Neuronal stem cell (in vitro differentiated cells): ENCODE measurements at regions not wholly inside any gene's neighbourhood (a gene's known extent, or its start where the extent isn't known, plus 50 kb on each side); places are given as distances from the start of the nearest gene placed in this dataset.

Experiments used
- DNase-seq: peaks from one replicate; pipeline ENCODE4 v3.0.0-alpha.2; 2013; ENCODE audit warnings: low spot score
- H2AFZ ChIP-seq: one replicate; pipeline ENCODE4 v1.6.1; 2013; ENCODE audit warnings: mild to moderate bottlenecking, low read length, inconsistent platforms
- H2AK5ac ChIP-seq: 2 replicates; pipeline ENCODE4 v1.6.1; 2013; ENCODE audit warnings: low read depth, mild to moderate bottlenecking, inconsistent platforms, low read length, moderate library complexity, mixed read lengths
- H2BK120ac ChIP-seq: 2 replicates; pipeline ENCODE4 v1.6.1; 2013; ENCODE audit warnings: low read depth, mild to moderate bottlenecking, inconsistent platforms, low read length, moderate library complexity, mixed read lengths
- H2BK12ac ChIP-seq: one replicate; pipeline ENCODE4 v1.6.1; 2013; ENCODE audit warnings: low read length, inconsistent platforms
- H2BK15ac ChIP-seq: 2 replicates; pipeline ENCODE4 v1.6.1; 2013; ENCODE audit warnings: mild to moderate bottlenecking, low read length, inconsistent platforms, mixed read lengths
- H2BK5ac ChIP-seq: one replicate; pipeline ENCODE4 v1.6.1; 2013; ENCODE audit warnings: inconsistent platforms, mild to moderate bottlenecking, low read length, moderate library complexity
- H3K14ac ChIP-seq: one replicate; pipeline ENCODE4 v1.6.1; 2013; ENCODE audit warnings: low read length, inconsistent platforms
- H3K18ac ChIP-seq: 2 replicates; pipeline ENCODE4 v1.6.1; 2013; ENCODE audit warnings: low read length, inconsistent platforms
- H3K23ac ChIP-seq: 2 replicates; pipeline ENCODE4 v1.6.1; 2013; ENCODE audit warnings: low read depth, mild to moderate bottlenecking, mixed read lengths, low read length, inconsistent platforms; ENCODE audit not compliant: poor library complexity
- H3K27ac ChIP-seq: replicated peaks from 3 replicates; pipeline ENCODE4 v1.5.1; 2013; ENCODE audit warnings: low read length, inconsistent platforms
- H3K27me3 ChIP-seq, 3 experiments: 2 replicates each; pipeline ENCODE4 v1.6.1; 2013; ENCODE audit warnings: low read length in 3 of 3, mild to moderate bottlenecking in 2 of 3, inconsistent platforms in 1 of 3, low read depth in 1 of 3, mixed read lengths in 1 of 3, moderate library complexity in 1 of 3; ENCODE audit not compliant: control insufficient read depth in 3 of 3, insufficient read depth in 3 of 3
- H3K36me3 ChIP-seq, 2 donors: replicated peaks in 1 of 2; 2 replicates each; pipeline ENCODE4 v1.6.1; 2013; ENCODE audit warnings: low read length in 2 of 2; ENCODE audit not compliant: control insufficient read depth in 2 of 2, insufficient read depth in 2 of 2
- H3K4ac ChIP-seq: 2 replicates; pipeline ENCODE4 v1.6.1; 2013; ENCODE audit warnings: inconsistent platforms, mild to moderate bottlenecking, low read length, moderate library complexity
- H3K4me1 ChIP-seq, 2 donors: 1 replicate in 1 of 2; 2 replicates in 1 of 2; pipeline ENCODE4 v1.6.1; 2013; ENCODE audit warnings: low read length in 2 of 2, low read depth in 1 of 2; ENCODE audit not compliant: control insufficient read depth in 2 of 2, insufficient read depth in 1 of 2
- H3K4me2 ChIP-seq: one replicate; pipeline ENCODE4 v1.6.1; 2013; ENCODE audit warnings: mild to moderate bottlenecking, low read length, inconsistent platforms; ENCODE audit not compliant: insufficient read depth, poor library complexity, severe bottlenecking
- H3K4me3 ChIP-seq, 2 donors: 2 replicates each; pipeline ENCODE4 v1.5.1; 2013; ENCODE audit warnings: low read length in 2 of 2, mild to moderate bottlenecking in 2 of 2, inconsistent platforms in 1 of 2, moderate library complexity in 1 of 2
- H3K79me1 ChIP-seq: one replicate; pipeline ENCODE4 v1.6.1; 2013; ENCODE audit warnings: low read depth, mild to moderate bottlenecking, inconsistent platforms, low read length, moderate library complexity
- H3K9ac ChIP-seq: one replicate; pipeline ENCODE4 v1.6.1; 2013; ENCODE audit warnings: mild to moderate bottlenecking, low read depth, low read length, inconsistent platforms; ENCODE audit not compliant: poor library complexity
- H3K9me3 ChIP-seq, 2 donors: replicated peaks in 1 of 2; 2 replicates each; pipeline versions ENCODE3 to v1.6.1; 2013; ENCODE audit warnings: low read length in 2 of 2, mild to moderate bottlenecking in 2 of 2, inconsistent platforms in 1 of 2, low read depth in 1 of 2, mixed read lengths in 1 of 2, moderate library complexity in 1 of 2; ENCODE audit not compliant: control insufficient read depth in 2 of 2, insufficient read depth in 1 of 2
- H4K8ac ChIP-seq: one replicate; pipeline ENCODE4 v1.6.1; 2013; ENCODE audit warnings: low read depth, mild to moderate bottlenecking, inconsistent platforms, low read length, moderate library complexity
- H4K91ac ChIP-seq: one replicate; pipeline ENCODE4 v1.6.1; 2013; ENCODE audit warnings: low read length, low read depth, mild to moderate bottlenecking, inconsistent platforms; ENCODE audit not compliant: poor library complexity
- WGBS, 2 donors: extraction: QIAGEN DNeasy Blood & Tissue Kit; methylation state at CpG; one replicate each; pipeline ENCODE4 v1.1.7; 2013; ENCODE audit warnings: missing lambda C conversion rate in 2 of 2, mixed read lengths in 1 of 2; ENCODE audit not compliant: insufficient read length in 2 of 2, insufficient replicate concordance in 1 of 2; ENCODE audit errors: extremely low coverage in 2 of 2; 5-methylcytosine and 5-hydroxymethylcytosine counted together

GRCh38 chr12:42887657-42888056, 298.1 kb upstream of the PRICKLE1 start:
- no peaks in the 10 kb centered on the region for H3K79me1 ChIP-seq
- H2BK120ac ChIP-seq: no peak overlapping the region
- no peak overlapping the region for H2BK5ac ChIP-seq
- no peak overlapping the region for H4K8ac ChIP-seq
- no CpG with 5 or more reads among the region's 1 CpG for WGBS, 2 donors
- H2BK12ac ChIP-seq: no peak overlapping the region
- no peaks in the 10 kb centered on the region for H3K9me3 ChIP-seq
- no peak overlapping the region for H3K9ac ChIP-seq
- no peak overlapping the region for H3K4me3 ChIP-seq
- no peak overlapping the region for H2AFZ ChIP-seq
- H3K36me3 ChIP-seq: no peaks in the 10 kb centered on the region
- H2BK15ac ChIP-seq: no peak overlapping the region
- no peaks in the 10 kb centered on the region for H3K27me3 ChIP-seq
- H3K14ac ChIP-seq: no peak overlapping the region
- H3K4ac ChIP-seq: no peak overlapping the region
- no peak overlapping the region for H3K4me2 ChIP-seq
- H2AK5ac ChIP-seq: no peak overlapping the region
- no peak overlapping the region for H4K91ac ChIP-seq
- H3K23ac ChIP-seq: no peak overlapping the region
- H3K27ac ChIP-seq: no peak overlapping the region
- no peak for DNase-seq
- H3K4me1 ChIP-seq: no peaks in the 10 kb centered on the region
- no peak overlapping the region for H3K18ac ChIP-seq

GRCh38 chr12:42886160-42886559, 296.6 kb upstream of the PRICKLE1 start:
- H3K27ac ChIP-seq: no peak overlapping the region
- H2BK120ac ChIP-seq: no peak overlapping the region
- H3K9ac ChIP-seq: no peak overlapping the region
- H3K36me3 ChIP-seq: no peaks in the 10 kb centered on the region
- H4K8ac ChIP-seq: no peak overlapping the region
- H2BK5ac ChIP-seq: no peak overlapping the region
- no peak overlapping the region for H3K18ac ChIP-seq
- no peak overlapping the region for H4K91ac ChIP-seq
- no peak overlapping the region for H2AK5ac ChIP-seq
- no peak overlapping the region for H3K4me3 ChIP-seq
- no peaks in the 10 kb centered on the region for H3K27me3 ChIP-seq
- H2BK12ac ChIP-seq: no peak overlapping the region
- H3K23ac ChIP-seq: no peak overlapping the region
- no peak for DNase-seq
- H3K79me1 ChIP-seq: no peaks in the 10 kb centered on the region
- H2AFZ ChIP-seq: no peak overlapping the region
- WGBS, 2 donors: no CpG with 5 or more reads among the region's 3 CpGs
- H3K4ac ChIP-seq: no peak overlapping the region
- H2BK15ac ChIP-seq: no peak overlapping the region
- peaks cover 0 to 1% of the 10 kb centered on the region in 2 donors for H3K4me1 ChIP-seq
- no peak overlapping the region for H3K14ac ChIP-seq
- H3K4me2 ChIP-seq: no peak overlapping the region
- H3K9me3 ChIP-seq: no peaks in the 10 kb centered on the region

GRCh38 chr12:42885677-42886076, 296.1 kb upstream of the PRICKLE1 start:
- H3K9ac ChIP-seq: no peak overlapping the region
- no peak overlapping the region for H2AK5ac ChIP-seq
- no peak overlapping the region for H3K4me3 ChIP-seq
- no peak overlapping the region for H2BK5ac ChIP-seq
- H3K27ac ChIP-seq: no peak overlapping the region
- H3K14ac ChIP-seq: no peak overlapping the region
- no peaks in the 10 kb centered on the region for H3K36me3 ChIP-seq
- no CpG with 5 or more reads among the region's 2 CpGs for WGBS, 2 donors
- H2AFZ ChIP-seq: no peak overlapping the region
- H3K4me1 ChIP-seq: peaks cover 0 to 1% of the 10 kb centered on the region in 2 donors
- H4K91ac ChIP-seq: no peak overlapping the region
- no peak for DNase-seq
- no peaks in the 10 kb centered on the region for H3K27me3 ChIP-seq
- no peak overlapping the region for H3K4ac ChIP-seq
- H3K18ac ChIP-seq: no peak overlapping the region
- no peak overlapping the region for H2BK12ac ChIP-seq
- H2BK15ac ChIP-seq: no peak overlapping the region
- H3K9me3 ChIP-seq: no peaks in the 10 kb centered on the region
- H2BK120ac ChIP-seq: no peak overlapping the region
- no peak overlapping the region for H3K23ac ChIP-seq
- no peaks in the 10 kb centered on the region for H3K79me1 ChIP-seq
- H3K4me2 ChIP-seq: no peak overlapping the region
- H4K8ac ChIP-seq: no peak overlapping the region

GRCh38 chr12:42884116-42884515, 294.6 kb upstream of the PRICKLE1 start:
- no peak overlapping the region for H3K4me2 ChIP-seq
- H3K4ac ChIP-seq: no peak overlapping the region
- no peaks in the 10 kb centered on the region for H3K27me3 ChIP-seq
- H3K18ac ChIP-seq: no peak overlapping the region
- no peak overlapping the region for H2AFZ ChIP-seq
- no peak overlapping the region for H3K23ac ChIP-seq
- H2BK120ac ChIP-seq: no peak overlapping the region
- H2AK5ac ChIP-seq: no peak overlapping the region
- H3K9me3 ChIP-seq: no peaks in the 10 kb centered on the region
- no peak overlapping the region for H4K91ac ChIP-seq
- no peak overlapping the region for H3K14ac ChIP-seq
- H2BK5ac ChIP-seq: no peak overlapping the region
- H4K8ac ChIP-seq: no peak overlapping the region
- no peak overlapping the region for H2BK12ac ChIP-seq
- H3K79me1 ChIP-seq: no peaks in the 10 kb centered on the region
- H3K4me3 ChIP-seq: no peak overlapping the region
- no peak overlapping the region for H2BK15ac ChIP-seq
- no peak overlapping the region for H3K27ac ChIP-seq
- DNase-seq: no peak
- no peaks in the 10 kb centered on the region for H3K36me3 ChIP-seq
- H3K4me1 ChIP-seq: peaks cover 0 to 1% of the 10 kb centered on the region in 2 donors
- no CpG with 5 or more reads among the region's 4 CpGs for WGBS, 2 donors
- no peak overlapping the region for H3K9ac ChIP-seq
